Kidney epithelial cell (primary cell): ENCODE measurements at regions not wholly inside any gene's neighbourhood (a gene's known extent, or its start where the extent isn't known, plus 50 kb on each side); places are given as distances from the start of the nearest gene placed in this dataset.

ENCODE experiments used
- DNase-seq: peaks from one replicate; pipeline ENCODE4 v3.0.0-alpha.2; 2010; ENCODE audit warnings: low read depth
- H3K27me3 ChIP-seq: 2 replicates; pipeline ENCODE4 v1.6.0; 2011; ENCODE audit warnings: low read length; ENCODE audit not compliant: control insufficient read depth, insufficient read depth
- H3K36me3 ChIP-seq: 2 replicates; pipeline ENCODE4 v1.5.1; 2011; ENCODE audit warnings: low read length; ENCODE audit not compliant: control insufficient read depth, insufficient read depth
- H3K4me3 ChIP-seq: 2 replicates; pipeline ENCODE4 v1.5.1; 2011; ENCODE audit warnings: low read depth, mild to moderate bottlenecking, control low read depth, low read length
- TF ChIP-seq, protein P1 (sequence below): IDR thresholded peaks from 2 replicates; pipeline ENCODE4 v1.5.1; 2011; ENCODE audit warnings: mild to moderate bottlenecking, moderate library complexity, low read length, control low read depth, inconsistent platforms; ENCODE audit not compliant: insufficient read depth, poor library complexity, severe bottlenecking

DNA sequence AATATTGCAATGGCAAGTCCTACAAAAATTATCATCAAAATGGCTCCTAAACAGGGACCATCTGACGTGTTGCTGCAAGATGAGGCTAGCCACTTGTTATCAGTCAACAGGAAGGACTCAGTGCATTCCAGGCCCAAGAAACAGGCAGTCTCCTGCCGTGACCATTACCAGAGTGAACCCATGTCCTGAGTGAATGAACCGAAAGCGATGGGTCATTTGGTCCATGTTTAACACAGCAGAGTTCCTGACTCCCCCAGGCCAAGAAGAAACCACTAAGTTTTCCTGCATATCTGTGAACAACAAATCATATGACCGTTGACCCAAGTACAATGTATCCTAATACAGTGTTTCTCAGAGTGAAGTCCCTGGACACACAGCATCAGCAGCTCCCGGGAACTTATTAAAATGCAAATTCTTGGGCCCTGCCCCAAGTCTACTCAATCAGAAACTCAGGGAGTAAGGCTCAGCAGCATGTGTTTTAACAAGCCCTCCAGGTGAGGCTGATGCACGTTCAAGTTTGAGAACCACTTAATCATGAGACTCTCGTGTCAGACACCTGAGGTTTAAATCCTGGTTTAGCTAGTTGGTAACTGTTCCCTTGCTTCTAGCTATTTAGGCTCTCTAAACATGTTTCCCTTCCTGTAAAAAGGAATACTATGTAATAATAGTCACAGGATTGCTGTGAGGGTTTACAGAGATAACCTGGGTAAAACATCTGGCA is 429.4 kb upstream of the MAF start:
- DNase-seq = no peak
- H3K4me3 ChIP-seq = no peak overlapping the region
- H3K36me3 ChIP-seq = no peaks in the 10 kb centered on the region
- no peaks in the 10 kb centered on the region for H3K27me3 ChIP-seq
- TF ChIP-seq, protein P1, sequence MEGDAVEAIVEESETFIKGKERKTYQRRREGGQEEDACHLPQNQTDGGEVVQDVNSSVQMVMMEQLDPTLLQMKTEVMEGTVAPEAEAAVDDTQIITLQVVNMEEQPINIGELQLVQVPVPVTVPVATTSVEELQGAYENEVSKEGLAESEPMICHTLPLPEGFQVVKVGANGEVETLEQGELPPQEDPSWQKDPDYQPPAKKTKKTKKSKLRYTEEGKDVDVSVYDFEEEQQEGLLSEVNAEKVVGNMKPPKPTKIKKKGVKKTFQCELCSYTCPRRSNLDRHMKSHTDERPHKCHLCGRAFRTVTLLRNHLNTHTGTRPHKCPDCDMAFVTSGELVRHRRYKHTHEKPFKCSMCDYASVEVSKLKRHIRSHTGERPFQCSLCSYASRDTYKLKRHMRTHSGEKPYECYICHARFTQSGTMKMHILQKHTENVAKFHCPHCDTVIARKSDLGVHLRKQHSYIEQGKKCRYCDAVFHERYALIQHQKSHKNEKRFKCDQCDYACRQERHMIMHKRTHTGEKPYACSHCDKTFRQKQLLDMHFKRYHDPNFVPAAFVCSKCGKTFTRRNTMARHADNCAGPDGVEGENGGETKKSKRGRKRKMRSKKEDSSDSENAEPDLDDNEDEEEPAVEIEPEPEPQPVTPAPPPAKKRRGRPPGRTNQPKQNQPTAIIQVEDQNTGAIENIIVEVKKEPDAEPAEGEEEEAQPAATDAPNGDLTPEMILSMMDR = no peak

DNA sequence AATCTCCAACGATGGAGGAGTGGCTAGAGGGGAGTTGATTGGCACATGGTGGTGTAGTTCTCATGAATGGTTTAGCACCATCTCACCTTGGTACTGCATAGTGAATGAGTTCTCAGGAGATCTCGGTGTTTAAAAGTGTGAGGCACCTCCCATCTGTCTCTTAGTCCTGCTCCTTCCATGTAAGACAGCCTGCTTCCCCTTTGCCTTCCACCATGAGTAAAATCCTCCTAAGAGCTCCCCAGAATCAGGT is 428.8 kb upstream of the MAF start:
- TF ChIP-seq, protein P1 = no peak

DNA sequence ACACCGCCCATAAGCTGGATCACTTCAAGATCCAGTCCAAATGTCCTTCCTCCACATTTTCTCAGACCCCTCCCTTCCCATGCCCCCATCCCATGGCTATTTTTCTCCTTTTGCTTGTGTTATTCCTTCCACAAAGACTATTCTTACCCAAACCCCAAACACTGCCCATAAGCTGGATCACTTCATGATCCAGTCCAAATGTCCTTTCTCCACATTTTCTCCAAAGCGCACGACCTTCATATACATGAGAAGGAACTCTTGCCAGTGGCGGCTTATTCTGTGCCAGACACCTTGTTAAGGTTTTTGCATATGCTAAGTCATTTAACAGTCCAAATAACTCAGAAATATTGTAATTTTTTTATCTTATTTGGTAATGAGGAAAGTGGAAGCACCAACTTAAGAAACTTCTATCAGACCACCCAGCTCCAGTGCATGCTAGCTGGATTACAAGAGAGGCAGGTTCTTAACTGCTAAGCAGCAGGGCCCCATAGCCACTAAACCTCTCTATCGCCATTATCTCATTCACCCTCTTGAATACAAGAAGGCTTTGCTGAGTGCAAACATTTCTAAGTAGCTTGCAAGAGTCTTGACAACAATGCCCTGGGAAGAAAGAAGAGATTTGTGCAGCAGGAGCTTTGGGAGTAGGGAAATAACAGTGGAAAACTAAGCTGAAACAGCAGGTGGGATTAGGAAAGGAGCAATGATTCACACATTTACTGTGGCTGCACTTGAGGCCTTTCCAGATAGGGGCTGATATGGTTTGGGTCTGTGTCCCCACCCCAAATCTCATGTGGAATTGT is 428.2 kb upstream of the MAF start:
- no peaks in the 10 kb centered on the region for H3K27me3 ChIP-seq
- TF ChIP-seq, protein P1 = no peak
- H3K4me3 ChIP-seq = no peak overlapping the region
- DNase-seq = no peak
- H3K36me3 ChIP-seq = no peaks in the 10 kb centered on the region

More for the DNA sequence above, 428.8 kb upstream of the MAF start:
- no peak for DNase-seq
- Histone ChIP-seq H3K4me3 (no peak overlapping the region), H3K36me3 (no peaks in the 10 kb centered on the region), H3K27me3 (no peaks in the 10 kb centered on the region)

DNA sequence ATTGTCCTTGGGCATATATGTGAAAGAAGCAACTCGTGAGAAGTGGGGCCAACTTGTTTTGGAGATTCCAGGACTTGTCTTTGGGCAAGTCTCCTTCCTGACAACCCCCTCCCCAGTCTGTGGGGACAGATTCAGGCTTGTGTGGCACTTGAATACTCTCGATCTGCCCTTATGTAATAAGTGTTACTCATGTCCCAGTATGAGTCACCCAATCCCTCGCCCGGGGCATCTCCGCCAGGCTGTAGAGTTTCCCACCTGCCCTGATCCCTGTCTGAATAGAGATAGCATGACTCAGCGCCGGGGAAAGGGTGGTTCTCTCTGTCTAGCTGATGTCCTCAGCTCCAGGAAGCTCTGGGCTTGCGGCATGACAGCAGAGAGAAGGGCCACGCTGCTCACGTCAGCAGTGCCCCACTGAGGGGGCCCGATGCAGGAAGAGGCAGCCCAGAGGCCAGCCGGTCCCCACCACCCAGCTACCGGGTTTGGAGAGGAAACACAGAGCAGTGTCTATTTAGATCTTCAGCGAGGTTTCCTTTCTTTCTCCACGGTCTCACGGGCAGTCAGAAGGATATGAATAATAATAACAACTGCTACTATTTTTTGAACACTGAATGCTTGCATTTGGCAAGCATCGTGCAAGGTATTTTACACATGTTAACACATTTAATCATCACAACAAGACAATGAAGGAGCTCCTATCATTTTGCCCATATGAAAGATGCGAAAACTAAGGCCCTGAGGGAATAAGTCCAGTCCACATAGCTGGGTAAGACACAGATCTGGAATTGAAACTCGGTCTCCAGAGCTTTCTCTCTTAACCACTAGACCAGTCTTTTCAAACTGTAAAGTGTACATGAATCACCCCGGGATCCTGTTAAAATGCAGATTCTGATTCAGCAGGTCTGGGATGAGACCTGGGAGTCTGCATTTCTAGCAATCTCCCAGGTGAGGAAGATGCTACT is 426.7 kb upstream of the MAF start:
- DNase-seq = peak; percentile 93
- TF ChIP-seq, protein P1 = no peak
- Histone ChIP-seq H3K4me3 (no peak overlapping the region), H3K27me3 (no peaks in the 10 kb centered on the region), H3K36me3 (no peaks in the 10 kb centered on the region)

DNA sequence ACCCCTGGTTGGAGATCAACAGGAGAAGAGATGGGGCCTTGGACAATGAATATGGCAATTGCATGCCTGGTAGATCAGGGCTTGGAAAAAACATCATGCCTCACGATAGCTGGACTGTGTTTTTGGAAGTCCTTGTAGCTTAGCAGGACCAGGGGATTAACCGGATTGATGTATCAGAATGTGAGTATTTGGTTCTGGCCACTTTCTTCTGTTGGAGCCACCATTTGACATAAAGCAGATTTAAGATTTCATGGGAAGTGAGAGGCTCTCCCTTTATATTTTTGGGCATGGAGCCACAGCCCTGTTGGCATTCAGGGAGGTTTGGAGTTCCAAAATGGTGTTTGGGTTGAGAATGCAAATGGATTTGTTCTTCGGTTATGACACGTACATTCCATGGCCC is 424.7 kb upstream of the MAF start:
- no peak for DNase-seq
- Histone ChIP-seq H3K36me3 (no peaks in the 10 kb centered on the region), H3K4me3 (no peak overlapping the region), H3K27me3 (no peaks in the 10 kb centered on the region)
- TF ChIP-seq, protein P1 = no peak
